ENCODE measurements at regions not wholly inside any gene's neighbourhood (a gene's known extent, or its start where the extent isn't known, plus 50 kb on each side); places are given as distances from the start of the nearest gene placed in this dataset.

- no peak for TF ChIP-seq CTCF (IDR thresholded peaks at IDR 0.05; ENCODE audit: low read depth, low read length)
- no peak for TF ChIP-seq EZH2phosphoT487 (IDR thresholded peaks at IDR 0.05; ENCODE audit: low read depth)
Measured at GRCh38 chr19:30135093-30135757, 193.2 kb downstream of the URI1 start.

Data from OCI-LY3 (cell line).